Endothelial cell of umbilical vein (primary cell): ENCODE measurements at regions not wholly inside any gene's neighbourhood (a gene's known extent, or its start where the extent isn't known, plus 50 kb on each side); places are given as distances from the start of the nearest gene placed in this dataset.

Experiments
- BruUV-seq: library from RNA; stranded (reverse); fragments of 400-500 nt; replicated peaks from 2 replicates; lab custom pipeline; 2021; lab: Mats Ljungman, UMichigan
- CTCF ChIA-PET: fragments of 300-600, 350-600 bp; sonication (Branson Sonifier 250); formaldehyde crosslinking; loops from one replicate; lab custom pipeline; 2021; ENCODE audit warnings: antibody characterized with exemption, inconsistent platforms; lab: Charles Lee
- POLR2A ChIA-PET: fragments of 300-600, 350-600 bp; sonication (Branson Sonifier 250); formaldehyde crosslinking; loops from one replicate; lab custom pipeline; 2021; ENCODE audit warnings: antibody characterized with exemption, inconsistent platforms; lab: Charles Lee
- DNase-seq: peaks from one replicate; pipeline ENCODE4 v3.0.0-alpha.2; 2011; ENCODE audit warnings: low read depth, low spot score
- FAIRE-seq: peaks from 2 replicates; lab custom pipeline; 2011; peaks lifted over from hg19 to GRCh38; lab: Jason Lieb, UNC
- H2AFZ ChIP-seq: 2 replicates; pipeline ENCODE4 v1.6.0; 2012; ENCODE audit warnings: low read depth, low read length, control low read depth, inconsistent platforms
- H3K27ac ChIP-seq: 2 replicates; pipeline ENCODE4 v1.5.1; 2011; ENCODE audit warnings: low read depth, mild to moderate bottlenecking, control low read depth, low read length, moderate library complexity; ENCODE audit not compliant: insufficient read depth
- H3K27me3 ChIP-seq, 2 experiments: 2 replicates each; pipeline versions ENCODE4 v1.6.0 to v1.6.1; 2011; ENCODE audit warnings: low read length in 2 of 2, mixed read lengths in 1 of 2; ENCODE audit not compliant: control insufficient read depth in 2 of 2, insufficient read depth in 2 of 2
- H3K36me3 ChIP-seq, 2 experiments: 2 replicates in 1 of 2; 3 replicates in 1 of 2; pipeline ENCODE4 v1.5.1; 2011; ENCODE audit warnings: low read length in 2 of 2, mild to moderate bottlenecking in 1 of 2, moderate library complexity in 1 of 2; ENCODE audit not compliant: control insufficient read depth in 2 of 2, insufficient read depth in 2 of 2; ENCODE audit errors: extremely low read depth in 1 of 2
- H3K4me1 ChIP-seq: 3 replicates; pipeline ENCODE4 v1.5.1; 2011; ENCODE audit warnings: mild to moderate bottlenecking, low read length; ENCODE audit not compliant: control insufficient read depth, insufficient read depth; ENCODE audit errors: extremely low read depth
- H3K4me2 ChIP-seq: 2 replicates; pipeline ENCODE4 v1.6.1; 2011; ENCODE audit warnings: low read length, control low read depth, mixed read lengths; ENCODE audit not compliant: insufficient read depth
- H3K4me3 ChIP-seq, 3 experiments: fragments of 200-600 bp in 1 of 3; sonication (generic), shearing (Covaris generic) in 1 of 3; replicated peaks in 1 of 3; 2 replicates each; pipeline ENCODE4 v1.5.1; 2011 to 2016; ENCODE audit warnings: control low read depth in 3 of 3, low read length in 3 of 3, mild to moderate bottlenecking in 2 of 3, inconsistent platforms in 1 of 3, low read depth in 1 of 3, moderate library complexity in 1 of 3; ENCODE audit not compliant: insufficient read depth in 1 of 3
- H3K79me2 ChIP-seq: 2 replicates; pipeline ENCODE4 v1.6.0; 2012; ENCODE audit warnings: low read length, inconsistent platforms; ENCODE audit not compliant: control insufficient read depth, insufficient read depth
- H3K9ac ChIP-seq: replicated peaks from 2 replicates; pipeline ENCODE3; 2011; ENCODE audit warnings: low read length, control low read depth; ENCODE audit not compliant: insufficient read depth; ENCODE audit errors: extremely low read depth
- H3K9me1 ChIP-seq: replicated peaks from 3 replicates; pipeline ENCODE4 v1.6.0; 2011; ENCODE audit warnings: mild to moderate bottlenecking, low read length; ENCODE audit not compliant: control insufficient read depth, insufficient read depth; ENCODE audit errors: extremely low read depth
- H3K9me3 ChIP-seq: replicated peaks from 2 replicates; pipeline ENCODE4 v1.5.1; 2012; ENCODE audit warnings: low read length, inconsistent platforms; ENCODE audit not compliant: control insufficient read depth, insufficient read depth
- H4K20me1 ChIP-seq: replicated peaks from 2 replicates; pipeline ENCODE3; 2011; ENCODE audit warnings: mild to moderate bottlenecking, low read length; ENCODE audit not compliant: control insufficient read depth, insufficient read depth; ENCODE audit errors: extremely low read depth
- EZH2 ChIP-seq: IDR thresholded peaks from 2 replicates; pipeline ENCODE4 v1.6.1; 2012; ENCODE audit warnings: borderline replicate concordance, low read depth, mild to moderate bottlenecking, moderate library complexity, low read length, inconsistent platforms; ENCODE audit not compliant: severe bottlenecking
- FOS ChIP-seq: IDR thresholded peaks from 2 replicates; pipeline ENCODE4 v1.6.1; 2011; ENCODE audit warnings: mild to moderate bottlenecking, low read length, moderate library complexity, borderline replicate concordance; ENCODE audit not compliant: insufficient read depth
- GATA2 ChIP-seq: IDR thresholded peaks from 2 replicates; pipeline ENCODE4 v1.7.0; 2011; ENCODE audit warnings: low read depth, mild to moderate bottlenecking, moderate library complexity, mixed read lengths, low read length; ENCODE audit not compliant: insufficient read length, insufficient read depth
- JUN ChIP-seq: IDR thresholded peaks from 2 replicates; pipeline ENCODE4 v1.6.1; 2011; ENCODE audit warnings: borderline replicate concordance, low read depth; ENCODE audit not compliant: insufficient read length, insufficient read depth
- MYC ChIP-seq: IDR thresholded peaks from one replicate; pipeline ENCODE4 v1.6.1; 2011; ENCODE audit warnings: mild to moderate bottlenecking, low read depth, low read length
- POLR2A ChIP-seq: IDR thresholded peaks from 2 replicates; pipeline ENCODE4 v1.6.1; 2012; ENCODE audit warnings: low read depth, mild to moderate bottlenecking, control low read depth, low read length
- POLR2AphosphoS5 ChIP-seq: IDR thresholded peaks from 2 replicates; pipeline ENCODE4 v1.6.1; 2012; ENCODE audit warnings: low read depth, mild to moderate bottlenecking, control low read depth, low read length, moderate library complexity; ENCODE audit not compliant: insufficient read depth
- dilution Hi-C: fragments of 300-500 bp; cut with MboI; formaldehyde crosslinking; loops from one replicate; pipeline ENCODE4 v1.15.0; 2019; ENCODE audit warnings: low sequenced_read_pairs; ENCODE audit not compliant: extremely low pct_ligation_motif_present
- intact Hi-C: fragments of 100-400 bp; cut with micrococcal nuclease; formaldehyde crosslinking; loops from one replicate; pipeline ENCODE4 v1.10.0; 2022
- TF ChIP-seq, protein P1 (sequence below): IDR thresholded peaks from 2 replicates; pipeline ENCODE4 v1.6.1; 2011; ENCODE audit not compliant: insufficient read depth, insufficient read length
- TF ChIP-seq, protein P2 (sequence below), 2 donors: IDR thresholded peaks; 1 replicate in 1 of 2; 2 replicates in 1 of 2; pipeline ENCODE4 v1.5.1; 2011; ENCODE audit warnings: low read length in 2 of 2, mild to moderate bottlenecking in 2 of 2, moderate library complexity in 2 of 2, control low read depth in 1 of 2, inconsistent platforms in 1 of 2, low read depth in 1 of 2; ENCODE audit not compliant: insufficient read depth in 1 of 2; ENCODE audit errors: extremely low read depth in 1 of 2

DNA sequence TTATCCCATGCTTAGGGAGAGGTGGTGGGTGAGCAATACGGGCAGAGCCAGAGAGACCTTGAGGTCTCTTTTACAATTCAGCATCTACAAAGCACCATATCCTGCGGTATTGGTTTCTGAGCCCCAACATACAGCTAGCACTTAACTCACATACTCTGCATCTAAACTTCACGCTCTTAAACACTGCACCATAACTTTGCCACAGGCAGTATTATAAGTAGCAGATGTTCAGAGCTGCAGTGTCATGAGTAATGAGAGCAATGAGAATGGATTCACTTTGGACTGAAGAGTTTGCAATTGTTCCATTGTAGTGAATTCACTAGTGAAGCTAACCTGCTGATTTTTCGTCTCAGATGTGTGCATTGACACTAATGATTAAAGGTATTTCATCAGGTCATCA lies 93.8 kb downstream of the HS3ST1 start:
- Histone ChIP-seq H3K27me3 (peaks cover 0 to 6% of the 10 kb centered on the region in 2 experiments), H3K4me2 (no peak overlapping the region), H3K9me3 (no peaks in the 10 kb centered on the region), H3K9me1 (no peaks in the 10 kb centered on the region), H3K36me3 (no peaks in the 10 kb centered on the region), H3K4me3 (no peak overlapping the region), H3K9ac (no peak overlapping the region), H4K20me1 (no peaks in the 10 kb centered on the region), H3K27ac (no peak overlapping the region), H3K4me1 (no peaks in the 10 kb centered on the region), H2AFZ (no peak overlapping the region), H3K79me2 (no peaks in the 10 kb centered on the region)
- BruUV-seq = no TSS peak
- POLR2A ChIA-PET = no interaction called here
- FAIRE-seq (no peak), DNase-seq (no peak)
- TF ChIP-seq, protein P1, sequence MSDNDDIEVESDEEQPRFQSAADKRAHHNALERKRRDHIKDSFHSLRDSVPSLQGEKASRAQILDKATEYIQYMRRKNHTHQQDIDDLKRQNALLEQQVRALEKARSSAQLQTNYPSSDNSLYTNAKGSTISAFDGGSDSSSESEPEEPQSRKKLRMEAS = no peak
- TF ChIP-seq EZH2 (no peak), GATA2 (no peak), MYC (no peak), POLR2AphosphoS5 (no peak), POLR2A (no peak), JUN (no peak), FOS (no peak)
- TF ChIP-seq, protein P2, sequence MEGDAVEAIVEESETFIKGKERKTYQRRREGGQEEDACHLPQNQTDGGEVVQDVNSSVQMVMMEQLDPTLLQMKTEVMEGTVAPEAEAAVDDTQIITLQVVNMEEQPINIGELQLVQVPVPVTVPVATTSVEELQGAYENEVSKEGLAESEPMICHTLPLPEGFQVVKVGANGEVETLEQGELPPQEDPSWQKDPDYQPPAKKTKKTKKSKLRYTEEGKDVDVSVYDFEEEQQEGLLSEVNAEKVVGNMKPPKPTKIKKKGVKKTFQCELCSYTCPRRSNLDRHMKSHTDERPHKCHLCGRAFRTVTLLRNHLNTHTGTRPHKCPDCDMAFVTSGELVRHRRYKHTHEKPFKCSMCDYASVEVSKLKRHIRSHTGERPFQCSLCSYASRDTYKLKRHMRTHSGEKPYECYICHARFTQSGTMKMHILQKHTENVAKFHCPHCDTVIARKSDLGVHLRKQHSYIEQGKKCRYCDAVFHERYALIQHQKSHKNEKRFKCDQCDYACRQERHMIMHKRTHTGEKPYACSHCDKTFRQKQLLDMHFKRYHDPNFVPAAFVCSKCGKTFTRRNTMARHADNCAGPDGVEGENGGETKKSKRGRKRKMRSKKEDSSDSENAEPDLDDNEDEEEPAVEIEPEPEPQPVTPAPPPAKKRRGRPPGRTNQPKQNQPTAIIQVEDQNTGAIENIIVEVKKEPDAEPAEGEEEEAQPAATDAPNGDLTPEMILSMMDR (IDR thresholded peaks at IDR 0.05; ENCODE audit: extremely low read depth in 1 of 2, insufficient read depth in 1 of 2, low read depth in 1 of 2, low read length in 2 of 2) = no peak
- intact Hi-C loops (no loop called here), dilution Hi-C loops (no loop called here)
- CTCF ChIA-PET = no interaction called here
